ELR (cell line): ENCODE measurements at regions not wholly inside any gene's neighbourhood (a gene's known extent, or its start where the extent isn't known, plus 50 kb on each side); places are given as distances from the start of the nearest gene placed in this dataset.
A peak's percentile ranks its signal among the peaks of the same experiment; 100 is the strongest.

Experiments
- DNase-seq: peaks from one replicate; pipeline ENCODE4 v3.0.0-alpha.2; 2015; ENCODE audit warnings: low read depth

DNA sequence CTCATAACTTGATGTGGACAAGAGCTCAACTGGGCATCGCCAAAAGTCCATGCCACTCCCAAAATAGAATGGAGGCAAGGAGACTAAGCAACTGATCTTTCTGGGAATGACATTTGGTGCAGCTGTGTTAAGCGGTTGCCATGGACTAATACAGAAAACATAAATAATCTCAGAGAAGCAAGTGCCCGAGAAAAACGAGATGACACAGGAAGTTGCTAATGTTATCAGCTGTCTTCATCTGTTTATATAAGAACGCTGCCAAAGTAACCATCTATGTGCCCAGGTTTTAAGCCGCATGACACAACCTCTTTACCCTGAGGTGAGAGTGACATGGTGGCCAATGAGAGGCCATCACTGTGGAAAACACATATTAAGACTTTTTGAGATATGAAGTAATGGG lies 54.9 kb upstream of the SACS start:
- DNase-seq = peak; percentile 61

DNA sequence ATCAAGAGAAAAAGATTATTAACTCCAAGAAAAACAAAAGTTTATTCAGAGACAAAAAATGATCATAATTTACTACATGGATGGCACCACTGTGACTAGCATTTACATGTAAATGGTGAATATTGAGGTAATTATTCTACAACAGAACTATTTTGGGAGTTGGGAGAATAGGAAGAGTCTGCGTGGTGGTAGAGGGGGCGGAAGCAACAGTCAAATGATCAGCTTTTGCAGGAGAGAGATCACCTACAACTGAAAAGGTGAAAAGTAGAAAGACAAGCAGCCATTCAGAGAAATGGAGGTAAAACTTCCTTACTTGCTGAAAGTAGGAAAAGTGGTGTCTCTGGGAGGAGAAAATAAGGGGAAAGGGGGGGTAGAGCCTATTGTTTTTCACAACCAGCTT lies 62.8 kb upstream of the SACS start:
- DNase-seq = no peak

DNA sequence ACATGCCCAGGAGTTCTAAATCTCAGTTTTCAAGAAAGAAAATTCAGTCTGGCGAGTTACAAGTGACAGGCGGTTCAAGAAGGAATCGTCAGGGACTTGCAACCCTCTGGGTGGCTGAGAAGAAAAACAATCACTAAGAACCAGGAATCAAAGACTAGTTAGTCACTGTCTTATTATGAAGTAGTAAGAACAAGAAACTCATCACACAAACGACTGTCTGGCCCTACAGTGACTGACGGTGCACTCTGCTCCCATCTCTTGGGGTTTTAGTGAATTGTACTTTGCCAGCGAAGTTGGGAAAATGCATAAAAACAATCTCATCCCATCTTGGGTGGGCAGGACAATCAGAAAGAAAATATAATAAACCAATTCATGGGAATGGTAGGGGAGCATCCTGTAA lies 63.7 kb upstream of the SACS start:
- DNase-seq = no peak

DNA sequence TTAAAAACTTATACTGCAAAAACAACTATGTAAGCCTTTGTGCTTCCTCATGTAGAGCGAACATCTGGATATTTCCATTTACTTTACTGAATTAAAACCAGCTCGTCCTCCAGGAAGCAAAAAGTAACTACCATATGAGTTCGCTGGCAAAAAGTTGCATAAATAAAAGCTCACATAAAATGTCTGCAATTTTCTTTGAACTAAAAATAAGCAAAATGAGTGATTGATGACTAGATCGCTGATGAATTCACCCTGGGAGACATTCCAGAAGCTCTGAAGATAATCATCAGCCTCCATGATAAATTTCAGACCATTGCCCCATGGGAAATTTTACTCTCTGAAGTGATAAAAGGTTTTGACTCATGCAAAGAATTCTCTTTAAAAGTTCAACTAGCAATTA lies 67.3 kb upstream of the SACS start:
- peak; percentile 93 for DNase-seq

DNA sequence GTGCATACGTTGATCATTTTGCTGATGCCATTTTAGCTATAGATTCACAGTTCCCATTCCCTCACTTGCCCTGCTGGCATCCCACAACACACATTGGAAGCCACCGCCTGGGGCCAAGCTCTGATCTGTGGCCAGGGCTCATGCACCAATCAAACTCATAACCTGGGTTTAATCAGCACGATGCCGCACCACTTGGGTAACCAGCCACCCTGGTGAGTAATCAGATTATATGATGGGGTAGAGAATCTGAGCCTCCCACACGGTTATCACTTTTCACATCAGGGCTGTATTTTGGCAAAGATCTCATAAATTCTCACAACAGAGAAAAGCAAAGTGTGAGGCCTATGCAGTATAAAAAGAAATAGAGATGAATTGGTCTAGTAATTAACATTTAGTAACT lies 66.0 kb upstream of the TNFRSF19 start:
- DNase-seq = peak; percentile 84

DNA sequence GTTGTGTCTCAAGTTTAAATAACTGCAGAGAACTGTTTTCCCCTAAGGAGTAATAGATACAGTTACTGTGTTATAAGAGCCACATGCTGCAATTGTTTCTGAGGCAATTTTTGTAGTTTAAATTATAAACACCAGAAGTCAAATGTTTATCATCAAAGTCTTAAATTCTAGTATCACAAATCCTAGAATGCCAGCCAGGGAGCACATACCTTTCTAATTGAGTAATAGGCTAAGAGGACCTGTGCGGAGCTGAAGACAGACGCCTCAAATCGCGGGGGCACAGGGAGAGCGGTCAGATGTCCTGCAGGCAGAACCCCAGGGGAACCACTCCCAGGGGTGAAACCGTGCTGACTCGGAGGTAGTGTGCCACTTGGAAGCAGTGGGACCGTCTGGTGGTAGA lies 65.2 kb upstream of the TNFRSF19 start:
- DNase-seq = peak; percentile 78

DNA sequence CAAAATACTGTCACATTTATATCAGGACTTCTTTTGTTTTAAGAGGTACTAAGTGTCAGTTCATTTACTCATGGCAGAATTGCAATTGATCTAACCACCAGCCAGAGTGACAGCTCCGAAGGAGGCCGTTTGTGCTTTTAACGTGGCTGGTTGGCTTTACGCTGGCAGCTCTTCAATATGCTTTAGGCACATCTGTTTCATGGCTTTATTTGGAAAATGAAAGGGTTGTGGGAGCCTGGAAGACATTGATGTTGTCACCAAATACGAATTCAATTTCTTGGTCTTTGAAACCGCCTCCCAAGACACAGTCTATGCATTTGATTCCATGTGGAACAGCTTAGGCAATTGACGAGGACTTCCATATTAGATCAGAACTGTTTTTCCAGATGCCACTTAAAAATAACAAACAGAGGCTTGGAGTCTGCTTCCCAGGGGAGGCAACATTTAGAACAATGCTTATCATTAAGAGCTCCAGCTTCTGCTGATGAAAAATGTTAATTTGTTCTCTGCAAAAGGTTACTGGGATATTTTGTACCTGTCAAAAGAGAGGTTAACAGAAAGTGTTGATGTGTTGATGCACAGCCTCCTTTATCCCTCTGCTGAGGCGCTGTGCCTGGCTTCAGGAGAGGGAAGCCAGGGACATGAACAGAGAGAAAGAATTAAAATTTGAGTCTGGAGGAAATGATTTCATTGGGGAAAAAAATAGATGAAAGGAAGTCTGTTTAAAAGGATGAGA lies 64.0 kb upstream of the TNFRSF19 start:
- peak; percentile 15 for DNase-seq

DNA sequence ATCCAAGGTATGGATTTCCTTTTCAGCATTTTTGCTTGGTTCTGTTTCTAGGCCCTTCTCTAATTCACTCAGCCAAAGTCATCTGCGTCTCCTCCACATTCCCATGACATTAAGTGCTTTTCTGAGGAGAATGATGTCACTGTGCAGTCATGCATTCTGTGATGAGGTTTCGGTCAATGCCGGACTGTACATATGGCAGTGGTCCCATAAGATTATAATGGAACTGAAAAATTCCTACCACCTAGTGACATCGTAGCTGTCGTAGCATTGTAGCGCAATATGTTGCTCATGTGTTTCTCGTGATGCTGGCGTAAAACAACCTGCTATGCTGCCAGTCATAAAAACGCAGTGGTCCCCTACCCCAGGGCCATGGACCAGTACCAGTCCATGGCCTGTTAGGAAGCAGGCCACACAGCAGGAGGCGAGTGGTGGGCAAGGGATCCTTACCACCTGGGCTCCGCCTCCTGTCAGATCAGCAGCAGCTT lies 63.4 kb upstream of the TNFRSF19 start:
- peak; percentile 81 for DNase-seq

DNA sequence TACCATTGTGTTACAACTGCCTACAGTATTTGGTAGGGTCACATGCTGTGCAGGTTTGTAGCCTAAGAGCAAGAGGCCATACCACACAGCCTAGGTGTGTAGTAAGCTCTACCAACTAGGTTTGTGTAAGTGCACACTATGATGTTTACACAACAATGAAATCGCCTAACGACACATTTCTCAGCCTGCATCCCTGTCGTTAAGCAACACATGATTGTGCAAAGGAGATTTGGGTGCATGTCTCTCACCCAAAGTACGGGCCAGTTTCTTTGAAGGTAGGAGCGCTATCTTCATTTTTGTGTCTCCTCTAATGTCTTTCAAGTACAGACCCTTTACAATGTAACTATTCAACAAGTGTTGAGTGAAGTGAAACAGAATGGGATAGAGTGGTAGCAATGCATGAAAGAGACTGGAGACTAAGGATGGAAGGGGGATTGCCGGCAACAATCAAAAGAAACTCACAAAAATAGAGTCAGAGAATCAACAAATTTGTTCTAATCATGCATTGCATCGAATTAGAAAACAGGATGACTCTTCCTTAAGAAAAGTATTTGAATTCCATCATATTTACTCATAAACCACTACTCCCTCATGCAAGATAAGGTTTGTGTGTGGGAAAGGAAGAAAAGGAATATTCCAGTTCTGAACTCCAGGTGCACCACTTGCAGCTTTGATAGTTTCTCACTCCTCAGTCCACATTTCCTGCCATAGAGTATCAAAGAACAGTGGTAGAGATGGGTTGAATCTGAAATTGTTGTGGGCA lies 60.2 kb upstream of the TNFRSF19 start:
- peak; percentile 90 for DNase-seq

DNA sequence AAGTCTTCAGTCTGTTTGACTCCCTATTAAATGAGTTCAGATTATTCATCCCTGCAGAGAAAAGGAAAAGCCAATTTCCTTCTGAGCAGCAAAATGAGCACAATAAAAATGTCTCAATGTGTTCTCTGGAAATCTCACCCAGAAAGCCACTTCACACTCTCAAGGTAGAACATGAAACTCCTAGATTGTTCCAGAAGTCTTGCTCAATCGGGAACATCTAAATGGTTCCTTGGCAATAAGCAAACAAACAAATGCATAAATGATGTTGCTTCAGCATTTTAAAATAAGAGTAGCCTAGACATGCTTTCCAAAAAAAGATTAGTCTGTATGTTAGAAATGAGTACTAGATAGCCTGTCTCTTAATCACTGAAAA lies 59.7 kb upstream of the TNFRSF19 start:
- no peak for DNase-seq

DNA sequence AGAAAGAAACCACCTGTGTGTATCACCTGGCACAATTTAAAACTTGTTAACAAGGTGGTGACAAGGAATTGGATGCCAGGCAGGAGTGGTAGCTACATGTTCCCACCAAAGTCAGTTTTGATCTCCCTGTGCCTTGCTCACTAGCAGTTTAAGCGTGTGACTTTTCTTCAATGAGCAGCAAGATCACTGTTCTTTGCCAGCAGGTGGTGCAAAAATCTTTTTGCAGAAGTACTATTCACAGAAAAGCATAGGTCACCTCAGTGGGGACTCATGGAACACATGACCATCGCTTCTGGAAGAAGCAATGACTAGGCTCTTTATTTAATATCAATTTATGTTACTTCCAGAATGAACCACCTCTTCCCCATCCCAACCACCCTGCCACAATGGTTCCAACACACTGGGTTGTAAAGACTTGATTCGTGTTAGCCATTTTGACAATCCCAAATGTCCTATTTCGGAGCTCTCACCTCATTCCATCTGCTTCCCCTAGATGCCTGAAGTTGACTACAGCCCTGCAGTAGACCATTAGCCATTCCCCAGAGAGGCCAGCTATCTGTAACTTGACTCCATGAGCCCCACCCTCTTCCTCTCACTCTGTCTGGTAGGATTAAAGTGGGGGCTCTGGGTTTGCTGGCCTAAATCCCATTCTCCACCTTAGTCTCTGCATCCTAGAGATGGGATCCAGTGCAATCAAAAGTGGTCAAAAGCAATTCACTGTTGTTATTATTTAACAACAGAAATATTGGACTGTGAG lies 59.1 kb upstream of the TNFRSF19 start:
- DNase-seq = peak; percentile 70

DNA sequence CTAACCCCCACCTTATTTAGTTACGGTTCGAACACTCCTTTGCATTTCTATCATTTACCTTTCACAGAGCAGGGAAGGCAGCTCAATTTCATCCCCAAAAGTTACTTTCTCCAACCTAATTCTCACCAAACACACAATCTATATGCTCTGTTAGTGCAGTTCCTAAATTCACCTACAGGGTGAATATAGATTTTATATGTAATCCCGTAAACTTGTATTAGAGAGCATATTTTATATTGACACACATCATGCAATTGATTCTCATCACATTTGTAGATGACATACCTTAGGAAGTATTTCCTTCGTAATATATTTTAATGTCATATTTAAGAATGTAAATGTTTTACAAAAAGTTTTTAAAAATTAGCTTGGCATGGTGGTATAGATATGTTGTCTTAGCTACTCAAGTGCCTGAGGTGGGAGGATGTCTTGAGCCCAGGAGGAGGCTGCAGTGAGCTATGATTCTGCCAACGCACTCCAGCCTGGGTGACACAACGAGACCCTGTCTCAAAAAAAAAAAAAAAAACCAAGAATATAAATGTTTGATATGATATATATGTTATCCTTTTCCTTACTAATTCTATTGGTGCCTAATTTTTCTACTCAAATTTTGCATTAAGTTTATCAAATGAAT lies 57.3 kb upstream of the TNFRSF19 start:
- peak; percentile 26 for DNase-seq

DNA sequence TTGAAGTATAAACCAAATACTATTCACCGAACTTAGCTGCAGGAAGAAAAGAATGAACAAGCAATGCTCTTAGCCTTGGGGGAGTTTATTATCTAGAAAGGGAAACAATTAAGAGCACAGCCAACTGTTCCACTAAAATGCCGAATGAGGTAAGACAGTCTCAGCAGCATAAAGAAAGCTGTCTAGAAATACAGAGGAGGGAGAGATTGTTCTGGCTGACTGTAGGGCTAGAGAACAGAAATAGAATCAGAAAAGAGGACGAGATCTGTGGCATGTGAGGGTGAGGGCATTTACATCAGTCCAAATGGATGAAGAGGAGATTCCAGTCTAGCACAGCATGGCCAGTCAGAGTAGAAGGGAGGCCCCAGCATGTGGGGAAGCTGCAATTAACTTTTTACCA lies 56.8 kb upstream of the TNFRSF19 start:
- no peak for DNase-seq

DNA sequence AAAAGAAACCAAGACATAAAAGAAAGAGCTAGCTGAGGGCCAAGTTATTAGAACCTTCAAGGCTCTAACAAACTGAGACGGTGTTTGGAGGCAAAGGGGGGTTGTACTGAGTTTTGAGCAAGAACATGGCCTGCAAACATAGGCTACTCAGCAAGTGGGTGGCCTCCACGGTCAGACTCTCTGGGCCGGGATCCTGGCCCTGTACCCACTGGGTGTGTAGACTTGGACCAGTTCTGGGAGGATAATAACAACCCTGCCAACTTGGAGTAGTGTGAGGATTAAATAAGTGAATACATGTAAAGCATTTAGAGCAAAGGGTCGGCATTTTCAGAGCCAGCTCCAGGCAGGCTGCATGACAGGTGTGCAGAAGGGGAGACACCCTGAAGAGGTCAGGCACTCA lies 56.1 kb upstream of the TNFRSF19 start:
- no peak for DNase-seq

DNA sequence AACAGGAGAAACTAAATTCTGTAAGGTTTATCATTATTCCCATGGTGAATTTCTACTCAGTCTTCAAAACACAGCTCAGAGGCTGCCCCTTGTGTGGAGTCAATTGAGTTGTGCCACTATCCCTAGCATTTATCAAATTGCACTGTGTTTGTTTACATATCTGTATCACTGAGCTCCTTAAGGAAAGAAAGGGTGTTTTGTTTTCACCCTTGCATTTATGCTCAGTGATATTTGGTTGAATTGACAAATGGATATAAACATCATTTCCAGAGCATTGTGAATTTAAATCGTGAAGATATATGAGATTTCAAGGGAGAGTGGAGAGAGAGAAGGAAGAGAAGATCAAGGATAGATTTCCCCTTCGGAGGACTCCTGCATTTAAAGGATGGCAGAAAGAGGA lies 55.1 kb upstream of the TNFRSF19 start:
- DNase-seq = no peak

DNA sequence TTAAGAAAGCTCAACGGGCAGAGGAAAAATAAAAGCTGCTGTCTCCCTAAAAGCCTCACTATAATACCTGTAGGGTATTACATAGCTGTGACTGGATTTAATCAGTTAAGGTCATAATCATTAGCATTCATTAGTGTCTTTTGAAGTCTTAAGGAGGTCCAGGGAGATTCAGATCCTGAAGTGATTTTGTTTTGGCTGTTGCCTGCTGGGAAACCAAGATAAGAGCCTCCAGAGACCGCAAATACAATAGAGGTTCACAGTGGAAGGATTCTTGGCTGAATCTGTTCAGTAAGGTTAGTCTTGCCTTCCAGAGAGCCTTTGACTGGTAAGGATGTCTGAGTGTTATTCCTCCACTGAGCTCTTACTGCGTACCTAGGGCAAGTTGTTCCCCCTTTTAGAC lies 54.0 kb upstream of the TNFRSF19 start:
- no peak for DNase-seq

DNA sequence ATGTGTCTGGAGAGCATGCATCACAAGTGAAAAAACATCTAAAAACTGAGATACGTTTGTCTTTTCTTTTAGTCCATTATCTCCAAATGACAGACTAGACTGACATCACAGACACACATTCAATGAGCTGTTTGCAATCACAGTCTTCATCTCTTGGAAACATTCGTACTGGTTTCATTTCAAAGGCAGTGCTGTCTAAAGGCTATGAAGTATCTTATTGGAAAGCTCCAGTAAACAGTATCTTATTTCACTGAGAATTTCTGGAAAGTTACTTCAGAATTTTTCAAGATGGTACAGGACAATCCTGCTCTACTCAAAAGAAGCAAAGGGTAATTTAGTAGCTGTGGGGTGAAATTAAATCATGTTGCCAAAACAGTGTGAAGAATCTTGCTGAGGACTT lies 53.5 kb upstream of the TNFRSF19 start:
- DNase-seq = no peak

DNA sequence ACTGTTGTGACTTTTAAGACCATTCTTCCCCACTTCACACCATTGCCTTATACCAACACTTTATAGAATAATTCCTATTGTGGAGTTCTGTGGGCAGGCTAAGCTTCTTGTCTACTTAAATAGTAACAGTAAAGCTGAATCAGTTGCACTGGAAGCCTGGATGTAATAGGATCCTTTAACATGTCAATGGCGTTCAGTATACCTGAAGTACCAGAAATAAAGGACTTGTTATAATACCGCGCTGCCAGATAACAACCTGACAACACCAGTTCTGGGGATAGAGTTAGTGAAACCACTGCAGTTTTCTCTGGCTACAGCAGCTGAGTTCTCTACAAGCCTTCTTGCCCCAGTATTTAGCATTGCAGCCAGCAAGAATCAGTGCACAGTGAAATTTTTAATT lies 52.0 kb upstream of the TNFRSF19 start:
- no peak for DNase-seq
